H1 (cell line): ENCODE measurements at regions not wholly inside any gene's neighbourhood (a gene's known extent, or its start where the extent isn't known, plus 50 kb on each side); places are given as distances from the start of the nearest gene placed in this dataset.

Experiments
- CHD1 ChIP-seq: IDR thresholded peaks from 2 replicates; pipeline ENCODE4 v1.6.1; 2012; ENCODE audit warnings: low read depth, low read length, improper control_type of control experiment
- HDAC2 ChIP-seq, 2 experiments: fragments of 300-600 bp in 1 of 2; sonication (generic) in 1 of 2; IDR thresholded peaks; 2 replicates each; pipeline ENCODE4 v1.6.1; 2011 to 2012; ENCODE audit warnings: low read depth in 2 of 2, low read length in 2 of 2, mild to moderate bottlenecking in 2 of 2, moderate library complexity in 2 of 2, borderline replicate concordance in 1 of 2, inconsistent platforms in 1 of 2
- KDM5A ChIP-seq: fragments of 200-600 bp; IDR thresholded peaks from 2 replicates; pipeline ENCODE4 v1.7.1; 2012; ENCODE audit warnings: mild to moderate bottlenecking, low read length, inconsistent platforms, mixed read lengths
- MAFK ChIP-seq: IDR thresholded peaks from 2 replicates; pipeline ENCODE4 v1.6.1; 2012; ENCODE audit warnings: low read depth, mild to moderate bottlenecking, improper control_type of control experiment, low read length
- POU5F1 ChIP-seq: IDR thresholded peaks from 2 replicates; pipeline ENCODE4 v1.6.1; 2011; ENCODE audit warnings: low read depth, mild to moderate bottlenecking, low read length, moderate library complexity
- RFX5 ChIP-seq: IDR thresholded peaks from 2 replicates; pipeline ENCODE4 v1.6.1; 2011; ENCODE audit warnings: low read depth, low read length, improper control_type of control experiment, borderline replicate concordance
- SP1 ChIP-seq: IDR thresholded peaks from 2 replicates; pipeline ENCODE4 v1.6.1; 2011; ENCODE audit warnings: low read depth, low read length
- TAF1 ChIP-seq: IDR thresholded peaks from 2 replicates; pipeline ENCODE4 v1.6.1; 2011; ENCODE audit warnings: mild to moderate bottlenecking, low read depth, low read length
- USF2 ChIP-seq: IDR thresholded peaks from 2 replicates; pipeline ENCODE4 v1.6.1; 2011; ENCODE audit warnings: low read length, improper control_type of control experiment
- TF ChIP-seq, protein P1 (sequence below): fragments of 300-600 bp; sonication (generic); IDR thresholded peaks from 2 replicates; pipeline ENCODE4 v1.7.1; 2012; ENCODE audit warnings: low read length, moderate library complexity, mild to moderate bottlenecking, inconsistent platforms; ENCODE audit not compliant: insufficient replicate concordance

- TF ChIP-seq, protein P1, sequence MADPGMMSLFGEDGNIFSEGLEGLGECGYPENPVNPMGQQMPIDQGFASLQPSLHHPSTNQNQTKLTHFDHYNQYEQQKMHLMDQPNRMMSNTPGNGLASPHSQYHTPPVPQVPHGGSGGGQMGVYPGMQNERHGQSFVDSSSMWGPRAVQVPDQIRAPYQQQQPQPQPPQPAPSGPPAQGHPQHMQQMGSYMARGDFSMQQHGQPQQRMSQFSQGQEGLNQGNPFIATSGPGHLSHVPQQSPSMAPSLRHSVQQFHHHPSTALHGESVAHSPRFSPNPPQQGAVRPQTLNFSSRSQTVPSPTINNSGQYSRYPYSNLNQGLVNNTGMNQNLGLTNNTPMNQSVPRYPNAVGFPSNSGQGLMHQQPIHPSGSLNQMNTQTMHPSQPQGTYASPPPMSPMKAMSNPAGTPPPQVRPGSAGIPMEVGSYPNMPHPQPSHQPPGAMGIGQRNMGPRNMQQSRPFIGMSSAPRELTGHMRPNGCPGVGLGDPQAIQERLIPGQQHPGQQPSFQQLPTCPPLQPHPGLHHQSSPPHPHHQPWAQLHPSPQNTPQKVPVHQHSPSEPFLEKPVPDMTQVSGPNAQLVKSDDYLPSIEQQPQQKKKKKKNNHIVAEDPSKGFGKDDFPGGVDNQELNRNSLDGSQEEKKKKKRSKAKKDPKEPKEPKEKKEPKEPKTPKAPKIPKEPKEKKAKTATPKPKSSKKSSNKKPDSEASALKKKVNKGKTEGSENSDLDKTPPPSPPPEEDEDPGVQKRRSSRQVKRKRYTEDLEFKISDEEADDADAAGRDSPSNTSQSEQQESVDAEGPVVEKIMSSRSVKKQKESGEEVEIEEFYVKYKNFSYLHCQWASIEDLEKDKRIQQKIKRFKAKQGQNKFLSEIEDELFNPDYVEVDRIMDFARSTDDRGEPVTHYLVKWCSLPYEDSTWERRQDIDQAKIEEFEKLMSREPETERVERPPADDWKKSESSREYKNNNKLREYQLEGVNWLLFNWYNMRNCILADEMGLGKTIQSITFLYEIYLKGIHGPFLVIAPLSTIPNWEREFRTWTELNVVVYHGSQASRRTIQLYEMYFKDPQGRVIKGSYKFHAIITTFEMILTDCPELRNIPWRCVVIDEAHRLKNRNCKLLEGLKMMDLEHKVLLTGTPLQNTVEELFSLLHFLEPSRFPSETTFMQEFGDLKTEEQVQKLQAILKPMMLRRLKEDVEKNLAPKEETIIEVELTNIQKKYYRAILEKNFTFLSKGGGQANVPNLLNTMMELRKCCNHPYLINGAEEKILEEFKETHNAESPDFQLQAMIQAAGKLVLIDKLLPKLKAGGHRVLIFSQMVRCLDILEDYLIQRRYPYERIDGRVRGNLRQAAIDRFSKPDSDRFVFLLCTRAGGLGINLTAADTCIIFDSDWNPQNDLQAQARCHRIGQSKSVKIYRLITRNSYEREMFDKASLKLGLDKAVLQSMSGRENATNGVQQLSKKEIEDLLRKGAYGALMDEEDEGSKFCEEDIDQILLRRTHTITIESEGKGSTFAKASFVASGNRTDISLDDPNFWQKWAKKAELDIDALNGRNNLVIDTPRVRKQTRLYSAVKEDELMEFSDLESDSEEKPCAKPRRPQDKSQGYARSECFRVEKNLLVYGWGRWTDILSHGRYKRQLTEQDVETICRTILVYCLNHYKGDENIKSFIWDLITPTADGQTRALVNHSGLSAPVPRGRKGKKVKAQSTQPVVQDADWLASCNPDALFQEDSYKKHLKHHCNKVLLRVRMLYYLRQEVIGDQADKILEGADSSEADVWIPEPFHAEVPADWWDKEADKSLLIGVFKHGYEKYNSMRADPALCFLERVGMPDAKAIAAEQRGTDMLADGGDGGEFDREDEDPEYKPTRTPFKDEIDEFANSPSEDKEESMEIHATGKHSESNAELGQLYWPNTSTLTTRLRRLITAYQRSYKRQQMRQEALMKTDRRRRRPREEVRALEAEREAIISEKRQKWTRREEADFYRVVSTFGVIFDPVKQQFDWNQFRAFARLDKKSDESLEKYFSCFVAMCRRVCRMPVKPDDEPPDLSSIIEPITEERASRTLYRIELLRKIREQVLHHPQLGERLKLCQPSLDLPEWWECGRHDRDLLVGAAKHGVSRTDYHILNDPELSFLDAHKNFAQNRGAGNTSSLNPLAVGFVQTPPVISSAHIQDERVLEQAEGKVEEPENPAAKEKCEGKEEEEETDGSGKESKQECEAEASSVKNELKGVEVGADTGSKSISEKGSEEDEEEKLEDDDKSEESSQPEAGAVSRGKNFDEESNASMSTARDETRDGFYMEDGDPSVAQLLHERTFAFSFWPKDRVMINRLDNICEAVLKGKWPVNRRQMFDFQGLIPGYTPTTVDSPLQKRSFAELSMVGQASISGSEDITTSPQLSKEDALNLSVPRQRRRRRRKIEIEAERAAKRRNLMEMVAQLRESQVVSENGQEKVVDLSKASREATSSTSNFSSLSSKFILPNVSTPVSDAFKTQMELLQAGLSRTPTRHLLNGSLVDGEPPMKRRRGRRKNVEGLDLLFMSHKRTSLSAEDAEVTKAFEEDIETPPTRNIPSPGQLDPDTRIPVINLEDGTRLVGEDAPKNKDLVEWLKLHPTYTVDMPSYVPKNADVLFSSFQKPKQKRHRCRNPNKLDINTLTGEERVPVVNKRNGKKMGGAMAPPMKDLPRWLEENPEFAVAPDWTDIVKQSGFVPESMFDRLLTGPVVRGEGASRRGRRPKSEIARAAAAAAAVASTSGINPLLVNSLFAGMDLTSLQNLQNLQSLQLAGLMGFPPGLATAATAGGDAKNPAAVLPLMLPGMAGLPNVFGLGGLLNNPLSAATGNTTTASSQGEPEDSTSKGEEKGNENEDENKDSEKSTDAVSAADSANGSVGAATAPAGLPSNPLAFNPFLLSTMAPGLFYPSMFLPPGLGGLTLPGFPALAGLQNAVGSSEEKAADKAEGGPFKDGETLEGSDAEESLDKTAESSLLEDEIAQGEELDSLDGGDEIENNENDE, result no peak
- TF ChIP-seq USF2 (no peak), MAFK (no peak), HDAC2 (IDR thresholded peaks at IDR 0.05; ENCODE audit: borderline replicate concordance in 1 of 2, low read depth in 2 of 2, low read length in 2 of 2) (no peak), CHD1 (no peak), SP1 (no peak), RFX5 (no peak), POU5F1 (no peak), TAF1 (no peak), KDM5A (no peak)
Measured at GRCh38 chr1:192945390-192946130, 113.6 kb downstream of the UCHL5 start (continued).
